Stomach smooth muscle (tissue), 2 donors: ENCODE measurements at regions not wholly inside any gene's neighbourhood (a gene's known extent, or its start where the extent isn't known, plus 50 kb on each side); places are given as distances from the start of the nearest gene placed in this dataset.

Source experiments
- H3K27ac ChIP-seq: one replicate; pipeline ENCODE4 v1.7.0; 2013; ENCODE audit warnings: mild to moderate bottlenecking, low read length, inconsistent platforms
- H3K27me3 ChIP-seq, 2 donors: one replicate each; pipeline ENCODE4 v1.7.0; 2013; ENCODE audit warnings: low read length in 2 of 2; ENCODE audit not compliant: insufficient read depth in 2 of 2, control insufficient read depth in 1 of 2
- H3K36me3 ChIP-seq, 2 donors: one replicate each; pipeline ENCODE4 v1.7.0; 2013; ENCODE audit warnings: low read length in 2 of 2; ENCODE audit not compliant: control insufficient read depth in 2 of 2, insufficient read depth in 2 of 2
- H3K4me1 ChIP-seq: one replicate; pipeline ENCODE4 v1.7.0; 2013; ENCODE audit warnings: low read length; ENCODE audit not compliant: control insufficient read depth, insufficient read depth
- H3K4me3 ChIP-seq, 2 donors: one replicate each; pipeline ENCODE4 v1.7.0; 2013; ENCODE audit warnings: low read length in 2 of 2
- H3K9ac ChIP-seq, 2 donors: one replicate each; pipeline ENCODE4 v1.7.0; 2013; ENCODE audit warnings: low read length in 2 of 2, mild to moderate bottlenecking in 1 of 2
- H3K9me3 ChIP-seq, 2 donors: one replicate each; pipeline ENCODE4 v1.7.0; 2013; ENCODE audit warnings: low read length in 2 of 2; ENCODE audit not compliant: control insufficient read depth in 2 of 2
- donor health status: healthy.
- donor health status: Pancreatic carcinoma.

DNA sequence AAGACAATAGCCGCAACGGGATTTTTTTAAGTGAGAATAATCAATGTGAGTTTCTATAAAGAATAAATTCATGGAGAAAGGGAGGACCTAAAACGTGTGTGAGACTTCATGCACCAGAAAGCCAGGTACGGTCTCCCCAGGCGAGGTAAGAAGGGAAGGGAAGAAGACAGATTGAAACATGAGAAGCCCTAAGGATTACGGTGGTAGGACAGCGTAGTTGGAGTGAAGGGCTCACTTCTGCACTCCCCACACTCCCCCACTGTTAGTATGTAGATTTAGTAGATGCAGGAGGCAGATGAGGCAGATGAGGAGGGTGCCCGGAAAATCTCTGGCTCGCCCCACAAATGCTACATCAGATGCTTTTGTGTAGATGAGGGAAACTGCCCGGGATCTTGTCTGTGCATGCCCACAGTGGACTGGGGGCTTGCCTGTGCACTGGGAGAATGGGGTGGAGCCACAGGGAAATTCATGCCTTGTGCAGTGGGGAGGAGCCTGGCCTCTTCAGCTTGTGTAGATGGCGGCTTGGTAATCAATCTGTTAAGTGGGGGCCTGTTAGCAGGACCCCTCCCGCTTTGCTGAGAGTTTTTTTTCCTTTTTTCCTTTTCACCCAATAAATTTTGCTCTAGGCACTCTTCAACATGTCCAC is 1544.5 kb upstream of the TENM3 start:
- no peaks in the 10 kb centered on the region for H3K9me3 ChIP-seq
- H3K27ac ChIP-seq: no peak overlapping the region
- no peaks in the 10 kb centered on the region for H3K27me3 ChIP-seq
- no peaks in the 10 kb centered on the region for H3K36me3 ChIP-seq
- H3K4me1 ChIP-seq: no peaks in the 10 kb centered on the region
- no peak overlapping the region for H3K4me3 ChIP-seq
- no peak overlapping the region for H3K9ac ChIP-seq

DNA sequence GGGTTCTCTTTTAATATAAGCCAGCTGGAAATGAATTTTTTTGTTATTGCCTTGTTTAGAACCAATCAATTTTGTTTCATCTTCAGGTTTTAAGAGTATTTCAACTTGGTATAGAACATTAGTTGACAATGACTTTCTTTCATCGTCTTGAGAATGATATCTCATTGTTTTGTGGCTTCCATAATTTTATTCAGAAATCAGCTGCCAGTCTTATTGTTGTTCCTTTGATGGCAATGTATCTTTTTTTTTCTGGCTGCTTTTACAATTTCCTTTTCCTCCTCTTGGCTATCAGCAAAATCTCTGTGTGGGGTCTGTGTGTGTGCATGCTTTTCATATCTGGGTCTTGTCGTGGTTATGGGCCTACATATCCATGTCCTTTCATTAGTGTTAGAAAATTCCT is 1536.4 kb upstream of the TENM3 start:
- H3K27ac ChIP-seq: no peak overlapping the region
- no peaks in the 10 kb centered on the region for H3K4me1 ChIP-seq
- no peak overlapping the region for H3K9ac ChIP-seq
- H3K9me3 ChIP-seq: no peaks in the 10 kb centered on the region
- H3K27me3 ChIP-seq: no peaks in the 10 kb centered on the region
- H3K36me3 ChIP-seq: no peaks in the 10 kb centered on the region
- no peak overlapping the region for H3K4me3 ChIP-seq

DNA sequence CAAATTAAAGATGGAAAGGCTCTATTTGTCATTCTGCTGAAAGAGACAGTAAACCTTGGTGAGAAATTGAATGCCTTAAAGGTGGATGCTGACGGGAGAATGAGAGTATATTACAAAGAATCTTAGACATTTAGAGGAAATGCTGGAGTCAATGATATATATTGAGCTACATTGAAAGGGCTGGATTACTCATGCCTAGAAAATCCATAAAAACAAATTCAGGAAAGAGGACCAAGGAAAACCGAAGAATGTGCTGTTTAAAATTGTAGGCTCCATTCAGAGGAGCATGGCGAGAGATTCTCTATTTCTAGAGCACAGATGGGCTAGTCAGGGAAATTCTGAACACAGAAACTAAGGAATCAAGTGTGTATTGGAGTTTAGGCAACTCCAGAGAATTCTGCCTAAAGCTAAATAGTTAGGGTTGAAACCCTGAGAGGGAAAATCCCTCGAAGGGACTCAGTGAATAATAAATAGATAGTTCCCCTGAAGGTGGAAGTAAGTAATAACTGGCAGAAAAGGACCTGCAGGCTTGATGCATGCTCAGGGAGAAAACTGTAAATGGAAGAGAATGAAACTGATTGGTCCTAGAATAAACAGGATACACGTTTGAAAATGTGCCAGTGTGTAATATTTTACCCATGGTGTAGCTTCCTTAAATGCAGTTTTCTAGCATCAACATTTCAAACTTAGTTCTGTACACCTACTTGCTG is 1532.4 kb upstream of the TENM3 start:
- Histone ChIP-seq H3K4me3 (no peak overlapping the region), H3K27ac (no peak overlapping the region), H3K27me3 (no peaks in the 10 kb centered on the region), H3K9me3 (no peaks in the 10 kb centered on the region), H3K4me1 (no peaks in the 10 kb centered on the region), H3K9ac (no peak overlapping the region), H3K36me3 (no peaks in the 10 kb centered on the region)

DNA sequence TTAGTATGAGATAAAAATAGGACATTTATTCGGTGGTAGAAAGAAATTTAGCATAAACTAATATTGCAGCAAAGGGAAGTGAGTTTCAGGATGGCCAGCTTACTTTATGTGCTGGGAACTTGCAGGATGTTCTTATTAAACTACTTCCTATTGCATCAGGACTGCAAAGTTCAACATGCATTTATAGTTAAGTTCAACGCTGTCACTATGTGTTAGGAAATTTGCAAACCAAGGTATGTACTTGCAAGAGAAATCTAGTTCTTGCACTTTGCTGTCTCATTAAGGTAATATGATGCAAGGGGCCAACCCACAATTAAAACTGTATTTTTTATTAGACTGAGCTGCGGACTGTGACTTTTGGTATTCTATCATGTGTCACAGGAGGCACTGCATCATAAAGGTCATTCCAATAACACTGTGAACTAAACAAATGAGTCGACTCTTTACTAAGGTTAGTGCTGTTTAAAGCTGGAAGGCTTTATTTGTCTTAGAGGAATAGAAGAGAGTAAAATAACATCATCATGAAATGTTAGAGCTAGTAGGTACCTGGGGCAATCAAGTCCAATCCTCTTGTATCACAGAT is 1525.7 kb upstream of the TENM3 start:
- no peak overlapping the region for H3K9ac ChIP-seq
- H3K9me3 ChIP-seq: no peaks in the 10 kb centered on the region
- H3K4me1 ChIP-seq: no peaks in the 10 kb centered on the region
- H3K36me3 ChIP-seq: no peaks in the 10 kb centered on the region
- no peak overlapping the region for H3K4me3 ChIP-seq
- H3K27ac ChIP-seq: no peak overlapping the region
- no peaks in the 10 kb centered on the region for H3K27me3 ChIP-seq

DNA sequence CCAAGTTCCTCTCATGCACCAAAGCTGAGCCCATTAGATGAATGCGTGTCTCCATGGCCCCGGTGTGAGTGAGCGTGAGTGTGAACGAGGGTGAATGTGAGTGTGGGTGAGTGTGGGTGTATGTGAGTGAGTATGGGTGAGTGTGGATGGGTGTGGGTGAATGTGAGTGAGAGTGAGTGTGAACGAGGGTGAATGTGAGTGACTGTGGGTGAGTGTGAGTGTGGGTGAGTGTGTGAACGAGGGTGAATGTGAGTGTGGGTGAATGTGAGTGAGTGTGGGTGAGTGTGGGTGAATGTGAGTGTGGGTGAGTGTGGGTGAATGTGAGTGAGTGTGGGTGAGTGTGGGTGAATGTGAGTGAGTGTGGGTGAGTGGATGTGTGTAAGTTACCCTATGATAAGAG is 1521.8 kb upstream of the TENM3 start:
- H3K4me1 ChIP-seq: no peaks in the 10 kb centered on the region
- H3K9ac ChIP-seq: no peak overlapping the region
- no peak overlapping the region for H3K27ac ChIP-seq
- H3K36me3 ChIP-seq: no peaks in the 10 kb centered on the region
- no peaks in the 10 kb centered on the region for H3K9me3 ChIP-seq
- H3K4me3 ChIP-seq: no peak overlapping the region
- no peaks in the 10 kb centered on the region for H3K27me3 ChIP-seq

DNA sequence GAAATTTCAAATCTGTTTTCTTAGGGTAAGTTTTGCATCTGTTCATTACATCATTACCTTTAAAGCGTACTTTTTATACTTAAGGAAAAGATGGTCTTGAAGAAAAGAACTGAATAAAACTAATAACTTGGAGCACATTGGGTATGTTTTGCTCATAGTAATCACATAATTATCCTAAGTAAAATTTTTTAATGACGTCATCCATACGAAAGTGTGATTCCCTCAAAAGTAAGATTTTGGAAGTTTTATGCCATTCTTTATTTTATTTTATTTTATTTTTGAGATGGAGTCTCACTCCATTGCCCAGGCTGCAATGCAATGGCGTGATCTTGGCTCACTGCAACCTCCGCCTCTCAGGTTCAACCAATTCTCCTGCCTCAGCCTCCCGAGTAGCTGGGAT is 1516.6 kb upstream of the TENM3 start:
- H3K9ac ChIP-seq: no peak overlapping the region

DNA sequence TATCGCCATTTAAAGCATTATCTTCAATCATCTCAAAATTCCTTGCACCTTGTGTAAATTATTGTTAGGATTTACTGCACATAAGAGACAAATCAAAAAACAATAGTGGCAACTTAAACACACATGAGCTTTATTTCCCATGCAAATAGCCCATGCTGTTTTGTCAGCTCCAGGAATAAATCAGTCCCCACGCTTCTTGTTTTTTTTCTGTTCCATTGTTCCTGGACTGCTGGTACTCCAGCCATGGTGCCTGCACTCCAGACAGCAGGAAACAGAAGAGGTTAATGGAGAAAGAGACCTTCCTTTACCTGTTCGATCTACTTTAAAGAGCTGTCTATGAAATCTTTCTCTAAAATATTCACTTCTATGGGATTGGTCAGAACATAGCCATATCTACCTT is 1515.7 kb upstream of the TENM3 start:
- Histone ChIP-seq H3K9ac (no peak overlapping the region), H3K36me3 (no peaks in the 10 kb centered on the region), H3K4me3 (no peak overlapping the region), H3K4me1 (no peaks in the 10 kb centered on the region), H3K27ac (no peak overlapping the region), H3K9me3 (no peaks in the 10 kb centered on the region), H3K27me3 (no peaks in the 10 kb centered on the region)

More for the DNA sequence above, 1516.6 kb upstream of the TENM3 start:
- Histone ChIP-seq H3K9me3 (no peaks in the 10 kb centered on the region), H3K27ac (no peak overlapping the region), H3K4me3 (no peak overlapping the region), H3K27me3 (no peaks in the 10 kb centered on the region), H3K4me1 (no peaks in the 10 kb centered on the region), H3K36me3 (no peaks in the 10 kb centered on the region)

DNA sequence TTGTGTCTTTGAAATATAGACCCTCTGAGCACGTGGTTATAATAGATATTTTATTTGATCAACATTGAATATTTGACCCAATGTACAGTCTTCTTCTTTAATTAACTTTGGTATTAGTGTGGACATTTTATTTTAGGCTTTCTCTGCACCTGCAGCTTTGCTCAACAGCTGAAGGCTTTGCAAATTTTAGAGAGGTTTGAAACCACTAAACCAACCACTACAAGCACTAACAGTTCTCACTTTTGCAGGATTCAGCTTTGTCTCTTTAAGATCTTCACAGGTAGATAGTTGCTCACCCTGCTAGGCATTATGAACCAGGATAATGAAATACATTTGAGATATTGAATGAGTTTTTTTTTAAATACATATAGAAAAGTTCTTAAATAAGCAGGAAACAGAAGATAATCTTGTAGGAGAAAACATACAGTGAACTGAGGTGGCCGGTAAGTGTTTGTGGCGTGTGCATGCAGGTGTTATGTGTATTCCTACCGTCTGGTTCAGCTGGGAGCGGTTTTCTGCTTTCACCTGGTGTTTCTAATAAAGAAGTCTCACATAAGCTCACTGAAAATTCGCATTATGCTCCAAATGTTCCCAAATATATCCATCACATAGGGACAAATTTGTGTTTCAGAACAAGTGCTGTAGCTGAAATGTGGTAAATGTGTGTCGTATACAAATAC is 1508.3 kb upstream of the TENM3 start:
- Histone ChIP-seq H3K27me3 (no peaks in the 10 kb centered on the region), H3K27ac (no peak overlapping the region), H3K36me3 (no peaks in the 10 kb centered on the region), H3K4me3 (no peak overlapping the region), H3K9ac (no peak overlapping the region), H3K4me1 (no peaks in the 10 kb centered on the region), H3K9me3 (no peaks in the 10 kb centered on the region)

DNA sequence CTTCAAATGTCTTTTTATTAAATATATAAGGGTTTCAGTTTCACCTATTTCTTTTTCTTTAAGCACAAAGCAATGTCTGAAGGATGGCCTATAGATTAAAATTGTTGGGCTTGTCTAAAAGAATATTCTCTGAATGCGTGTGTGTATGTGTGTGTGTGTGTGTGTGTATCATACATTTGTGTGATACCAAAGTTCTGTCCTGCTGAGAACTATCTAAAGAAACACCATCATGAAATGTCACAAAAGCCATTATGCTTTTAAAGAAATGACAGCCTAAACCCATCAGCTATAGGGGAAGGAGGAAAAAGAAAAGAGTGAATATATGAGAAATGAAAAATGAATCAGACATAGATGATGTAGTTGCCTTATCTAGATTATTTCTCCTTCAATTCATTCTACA is 1501.5 kb upstream of the TENM3 start:
- no peaks in the 10 kb centered on the region for H3K27me3 ChIP-seq
- H3K4me3 ChIP-seq: no peak overlapping the region

DNA sequence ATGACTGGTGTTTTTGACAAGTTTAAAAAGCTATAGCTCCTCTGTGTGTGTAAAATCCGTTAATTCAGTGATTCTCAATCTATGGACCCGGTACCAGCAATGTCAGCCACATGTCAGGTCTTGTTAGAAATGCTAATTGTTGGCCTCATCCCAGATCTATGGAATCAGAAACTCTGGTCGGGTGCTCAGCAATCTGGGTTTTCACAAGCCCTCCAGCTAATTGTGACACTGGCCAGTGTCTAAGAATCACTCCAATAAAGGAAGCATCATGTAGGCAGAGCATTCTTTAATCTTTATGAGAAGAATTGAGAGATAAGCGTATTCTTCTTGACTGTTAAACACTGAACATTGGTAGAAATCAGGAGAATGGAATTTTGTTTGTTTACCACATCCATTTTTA is 1498.2 kb upstream of the TENM3 start:
- Histone ChIP-seq H3K4me3 (no peak overlapping the region), H3K9me3 (no peaks in the 10 kb centered on the region), H3K4me1 (no peaks in the 10 kb centered on the region), H3K27me3 (no peaks in the 10 kb centered on the region), H3K36me3 (no peaks in the 10 kb centered on the region), H3K27ac (no peak overlapping the region), H3K9ac (no peak overlapping the region)

More for the DNA sequence above, 1501.5 kb upstream of the TENM3 start:
- no peak overlapping the region for H3K27ac ChIP-seq
- H3K9me3 ChIP-seq: no peaks in the 10 kb centered on the region
- no peaks in the 10 kb centered on the region for H3K36me3 ChIP-seq
- H3K9ac ChIP-seq: no peak overlapping the region
- H3K4me1 ChIP-seq: no peaks in the 10 kb centered on the region
